ENCODE measurements at regions not wholly inside any gene's neighbourhood (a gene's known extent, or its start where the extent isn't known, plus 50 kb on each side); places are given as distances from the start of the nearest gene placed in this dataset.

DNA sequence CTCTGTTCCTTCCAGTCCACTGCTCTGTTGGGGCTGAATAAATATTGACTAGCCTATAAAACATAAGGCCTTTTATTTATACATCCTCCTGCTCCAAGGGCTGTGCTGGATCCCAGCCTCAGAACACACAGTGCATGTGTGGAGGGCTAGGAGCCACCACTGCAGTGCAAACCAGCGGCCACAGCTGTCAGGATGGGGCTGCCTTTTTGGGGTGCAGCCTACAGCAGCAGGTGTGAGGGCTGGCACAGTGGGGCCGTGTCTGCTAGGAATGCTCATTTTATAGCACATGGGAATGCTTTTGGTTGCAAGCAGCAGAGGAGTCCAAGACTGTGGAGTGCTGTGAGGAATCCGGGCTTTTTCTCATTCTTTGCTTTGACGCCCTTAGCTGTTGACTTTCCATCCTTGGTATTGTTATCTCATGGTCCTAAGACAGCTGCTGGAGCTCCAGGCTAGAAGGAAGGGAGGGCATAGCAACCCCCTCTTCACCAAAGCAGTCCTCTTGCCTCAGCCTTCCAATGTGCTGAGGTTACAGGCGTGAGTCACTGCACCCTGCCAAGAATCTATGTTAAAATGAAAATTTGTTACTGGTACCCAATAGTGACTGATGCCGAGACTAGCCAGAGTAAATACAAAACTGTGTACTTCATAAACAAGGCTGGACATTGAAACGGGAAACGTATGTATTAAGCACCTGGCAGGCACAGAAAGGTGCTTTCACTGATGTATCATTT is 334.3 kb upstream of the GATB start:
- DNase-seq, result no peak

GRCh38 chr4:152091405-152091804 is 330.6 kb upstream of the GATB start:
- DNase-seq, result no peak

DNA sequence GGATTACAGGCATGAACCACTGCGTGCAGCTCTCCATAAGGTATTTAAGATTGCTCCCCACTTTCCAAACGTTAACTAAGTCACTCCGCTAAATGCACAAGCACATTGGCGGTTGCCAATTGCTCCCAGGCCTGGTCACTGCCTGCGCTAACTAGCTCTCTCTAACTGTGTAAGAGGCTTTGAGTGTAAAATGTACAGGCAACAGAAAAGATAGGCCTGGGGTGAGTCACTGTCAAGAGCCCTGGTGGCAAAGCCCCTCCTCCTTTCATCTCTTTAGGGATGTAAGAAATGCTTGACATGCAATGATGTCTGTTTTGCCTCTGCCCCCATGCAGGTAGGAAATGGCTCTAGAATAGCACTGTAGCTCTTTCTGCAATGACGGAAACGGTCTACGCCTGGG is 329.7 kb upstream of the GATB start:
- no peak for DNase-seq

DNA sequence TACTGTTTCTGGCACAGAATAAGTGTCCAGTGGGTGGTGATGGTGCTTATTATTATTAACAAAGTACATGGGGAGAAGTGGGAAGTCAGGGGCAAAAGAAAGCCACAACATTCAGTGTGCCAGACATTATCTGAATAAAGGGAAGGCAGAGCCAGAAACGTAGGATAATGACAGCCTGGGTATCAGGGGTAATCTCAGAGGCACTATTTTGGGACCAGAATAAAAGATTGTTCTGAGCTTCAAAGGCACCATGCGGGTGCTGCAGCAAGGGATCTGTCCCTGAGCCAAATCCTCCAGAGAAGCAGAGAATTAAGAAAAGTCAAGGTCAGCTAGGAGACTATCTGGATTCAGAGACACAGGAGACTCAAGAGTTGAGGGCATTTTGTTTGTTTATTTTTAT is 328.8 kb upstream of the GATB start:
- DNase-seq, result no peak

- no peak for DNase-seq
These were observed 326.5 kb upstream of the GATB start for GRCh38 chr4:152087335-152087734.

GRCh38 chr4:152085657-152086056 is 324.9 kb upstream of the GATB start:
- no peak for DNase-seq

DNA sequence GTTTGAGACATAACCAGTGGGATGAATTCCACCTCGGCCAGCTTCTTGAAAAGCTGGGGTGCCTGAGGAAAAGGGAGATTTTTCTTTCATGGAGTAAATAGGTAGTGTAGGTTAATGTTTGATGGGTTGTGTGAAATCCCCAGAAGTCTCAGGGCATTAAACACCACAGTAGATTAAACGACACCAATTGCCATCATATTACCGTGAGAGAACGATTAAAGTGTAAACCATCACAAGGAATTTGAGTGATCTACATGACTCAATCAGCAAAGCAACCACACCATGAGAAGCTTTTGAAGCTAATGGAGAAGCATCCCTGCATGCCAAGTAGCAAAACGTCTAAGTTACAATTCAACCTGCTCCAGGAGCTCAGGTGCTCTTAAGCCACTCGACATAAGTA is 322.5 kb upstream of the GATB start:
- DNase-seq, result no peak

- DNase-seq, result no peak
These were observed 320.2 kb upstream of the GATB start for GRCh38 chr4:152081024-152081423.

DNA sequence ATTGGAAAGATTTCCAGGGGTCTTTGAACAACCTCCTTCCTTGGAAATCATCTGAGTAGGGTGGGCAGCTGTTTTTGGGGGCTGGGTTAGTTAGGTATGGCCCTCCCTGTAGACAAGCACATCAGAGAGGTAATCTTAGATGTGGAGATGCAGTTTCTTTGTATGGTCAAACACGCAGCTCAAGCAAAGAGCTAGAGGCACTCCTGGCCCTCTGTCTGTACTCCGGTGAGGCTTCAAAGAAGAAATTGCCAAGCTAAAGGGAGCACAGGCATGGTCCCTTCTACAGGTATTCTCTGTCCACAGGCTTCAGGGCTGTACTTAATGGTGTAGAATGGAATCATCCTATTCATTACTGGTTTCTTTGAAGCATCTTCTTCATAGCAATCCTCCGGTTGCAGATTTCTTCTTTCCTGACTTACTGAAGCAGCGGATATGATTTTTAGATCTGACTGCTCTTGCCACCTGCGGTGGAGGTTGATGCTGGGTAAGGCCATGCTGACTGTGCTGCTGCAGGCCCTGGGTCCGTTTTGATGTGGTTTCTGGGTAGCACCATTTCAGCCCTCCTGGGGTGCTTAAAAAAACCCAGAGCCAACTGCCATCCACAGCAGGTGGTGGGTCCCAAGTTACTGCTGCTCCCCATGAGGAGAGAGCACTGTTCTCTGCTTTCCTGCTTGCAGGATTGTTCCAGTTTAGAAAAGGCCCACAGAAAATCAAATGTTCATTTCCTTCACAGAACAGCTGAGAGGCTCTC is 318.9 kb upstream of the GATB start:
- no peak for DNase-seq

GRCh38 chr4:152079079-152079478 is 318.3 kb upstream of the GATB start:
- no peak for DNase-seq

DNA sequence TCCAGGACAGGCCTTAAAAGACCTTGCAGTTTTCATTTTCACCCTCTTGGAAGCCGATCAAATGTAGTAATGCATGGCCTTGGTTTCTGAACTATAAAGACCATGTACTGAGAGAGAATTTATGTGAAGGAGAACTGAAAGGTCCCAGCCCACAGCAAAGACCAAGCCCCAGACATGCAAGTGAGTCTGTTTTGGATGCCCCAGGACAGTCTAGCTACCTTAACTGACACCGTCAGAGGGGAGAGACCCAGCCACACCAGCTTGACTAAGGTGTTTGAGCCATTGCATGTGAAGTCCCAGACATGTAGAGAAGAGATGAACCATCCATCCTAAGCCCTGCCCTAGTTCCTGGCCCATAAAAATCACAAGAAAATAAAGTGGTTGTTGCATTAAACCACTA is 316.8 kb upstream of the GATB start:
- no peak for DNase-seq

DNA sequence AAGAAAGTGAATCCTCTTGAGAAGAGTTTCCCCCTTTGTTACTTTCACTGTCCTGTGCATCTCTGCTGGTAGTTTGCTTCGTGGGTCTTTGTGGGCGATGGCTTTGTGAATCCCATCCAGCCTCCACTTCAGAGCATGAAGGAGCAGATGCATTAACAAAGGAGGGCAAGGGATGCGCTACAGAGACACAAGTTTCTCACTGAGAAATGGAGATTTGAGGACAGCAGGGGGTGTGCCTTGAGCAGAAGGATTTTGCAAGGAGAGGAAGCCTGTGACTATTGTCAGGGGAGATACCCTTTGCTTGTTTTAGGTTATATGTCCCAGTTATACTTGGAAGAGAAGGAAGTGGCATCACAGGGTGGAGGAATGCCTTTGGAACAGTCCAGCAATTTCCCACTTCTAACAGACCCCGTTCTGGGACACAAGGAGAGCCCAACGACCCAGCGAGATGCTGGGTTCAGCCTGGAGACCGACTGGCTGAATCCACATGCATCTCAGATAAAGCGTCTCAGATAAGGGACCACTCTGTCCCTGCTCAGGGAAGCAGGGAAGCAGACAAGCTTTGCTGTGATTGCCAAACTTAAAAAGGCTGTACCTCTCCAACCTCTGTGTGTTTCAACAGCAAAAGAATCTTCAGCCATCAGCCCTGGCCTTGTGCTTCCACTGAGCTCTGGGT is 314.6 kb upstream of the GATB start:
- DNase-seq, result no peak

DNA sequence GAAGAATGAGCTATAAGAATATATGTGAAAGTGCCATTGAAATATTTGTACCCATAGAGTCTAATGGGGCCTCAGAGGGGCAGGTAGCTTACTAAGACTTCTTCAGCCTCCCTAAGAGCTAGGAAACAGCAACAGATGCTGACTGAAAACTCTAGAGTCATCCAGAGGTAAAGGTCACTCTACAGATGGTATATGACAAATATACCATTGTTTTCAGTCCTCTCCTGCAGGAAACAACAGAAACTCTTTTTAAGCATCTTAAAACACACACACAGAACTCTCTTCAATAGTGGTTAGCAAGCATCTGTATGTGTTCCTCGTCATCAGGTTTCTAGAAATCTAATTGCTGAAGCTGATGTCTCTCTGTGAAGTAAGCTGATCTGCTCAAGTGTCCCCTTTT is 313.8 kb upstream of the GATB start:
- DNase-seq, result no peak

DNA sequence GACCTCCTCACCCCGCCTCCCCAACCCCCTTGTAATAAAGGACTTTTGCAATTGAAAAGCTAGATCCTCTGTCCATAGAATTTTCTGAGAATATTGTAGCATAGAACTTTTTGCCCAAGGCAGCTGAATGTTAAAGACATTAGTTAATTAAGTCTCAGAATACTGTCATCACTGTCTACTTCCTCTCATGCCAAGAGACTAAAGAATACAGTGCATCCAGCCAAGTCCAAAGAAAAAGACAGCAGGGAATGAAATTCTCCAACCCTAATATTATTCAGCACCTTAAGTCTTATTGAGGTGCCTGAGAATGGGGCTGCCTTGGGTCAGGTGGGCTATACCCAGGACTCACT is 313.3 kb upstream of the GATB start:
- no peak for DNase-seq

GRCh38 chr4:152073351-152074087 is 312.7 kb upstream of the GATB start:
- no peak for DNase-seq

- DNase-seq, result peak; percentile 42
These were observed 312.1 kb upstream of the GATB start for GRCh38 chr4:152072906-152073305.

- no peak for DNase-seq
These were observed 311.2 kb upstream of the GATB start for GRCh38 chr4:152072001-152072485.

- no peak for DNase-seq
These were observed 310.0 kb upstream of the GATB start for GRCh38 chr4:152070854-152071253.

DNA sequence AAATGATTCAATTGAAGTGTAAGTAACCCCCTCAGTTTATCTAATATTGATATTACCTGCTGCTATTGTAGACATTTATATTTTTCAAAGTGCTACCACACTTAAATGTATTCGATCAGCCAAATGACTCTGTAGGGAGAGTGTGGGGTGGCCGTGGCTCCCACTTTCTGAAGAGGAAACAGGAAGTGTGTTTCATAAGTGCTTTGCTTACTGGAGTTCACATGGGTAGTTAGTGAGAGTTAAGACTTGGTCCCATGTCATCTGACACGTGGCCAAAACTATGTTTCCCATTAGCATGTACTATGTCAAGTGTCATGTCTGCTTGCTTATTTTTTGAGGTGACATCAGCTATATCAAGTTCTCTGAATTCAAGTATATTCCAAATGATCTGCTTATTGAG is 308.1 kb upstream of the GATB start:
- no peak for DNase-seq

GRCh38 chr4:152065545-152065944 is 304.7 kb upstream of the GATB start:
- no peak for DNase-seq

DNA sequence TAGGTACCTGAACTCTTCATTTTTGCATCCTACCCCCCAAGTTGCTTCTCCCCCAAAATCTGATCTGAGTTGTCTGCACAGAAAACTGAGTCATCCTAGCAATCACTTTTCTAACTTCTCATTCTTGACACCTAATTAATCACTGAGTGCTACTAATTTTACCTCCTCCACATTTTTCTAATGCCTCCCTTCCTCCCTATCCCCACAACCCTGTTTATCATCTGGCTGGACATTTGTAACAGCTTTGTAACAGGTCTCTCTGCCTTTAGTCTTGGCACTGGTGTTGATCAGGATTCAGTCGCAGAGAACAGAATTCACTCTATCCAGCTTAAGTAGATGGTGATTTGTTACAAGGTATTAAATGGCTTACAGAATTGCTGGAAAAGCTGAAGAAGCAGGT is 303.9 kb upstream of the GATB start:
- no peak for DNase-seq

DNA sequence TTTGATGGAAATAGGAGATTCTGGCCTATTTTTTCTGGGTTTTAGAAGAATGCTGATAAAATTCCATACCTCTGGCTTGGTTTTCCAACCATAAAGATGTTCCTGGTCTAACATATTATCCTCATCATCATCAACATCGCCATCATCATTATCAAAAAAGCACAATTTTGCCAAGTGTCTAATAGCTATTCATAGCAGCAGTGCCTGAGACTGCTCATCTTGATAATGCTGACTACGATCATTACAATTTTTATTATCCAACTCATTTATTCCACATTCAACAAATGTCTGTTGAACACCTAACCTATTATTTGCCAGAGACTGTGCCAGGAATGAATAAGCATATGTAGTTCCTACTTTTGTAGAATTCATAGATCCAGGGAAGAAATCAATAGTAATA is 303.5 kb upstream of the GATB start:
- no peak for DNase-seq

Measured in right kidney (tissue), 1 donor.